ENCODE measurements at regions not wholly inside any gene's neighbourhood (a gene's known extent, or its start where the extent isn't known, plus 50 kb on each side); places are given as distances from the start of the nearest gene placed in this dataset.

DNA sequence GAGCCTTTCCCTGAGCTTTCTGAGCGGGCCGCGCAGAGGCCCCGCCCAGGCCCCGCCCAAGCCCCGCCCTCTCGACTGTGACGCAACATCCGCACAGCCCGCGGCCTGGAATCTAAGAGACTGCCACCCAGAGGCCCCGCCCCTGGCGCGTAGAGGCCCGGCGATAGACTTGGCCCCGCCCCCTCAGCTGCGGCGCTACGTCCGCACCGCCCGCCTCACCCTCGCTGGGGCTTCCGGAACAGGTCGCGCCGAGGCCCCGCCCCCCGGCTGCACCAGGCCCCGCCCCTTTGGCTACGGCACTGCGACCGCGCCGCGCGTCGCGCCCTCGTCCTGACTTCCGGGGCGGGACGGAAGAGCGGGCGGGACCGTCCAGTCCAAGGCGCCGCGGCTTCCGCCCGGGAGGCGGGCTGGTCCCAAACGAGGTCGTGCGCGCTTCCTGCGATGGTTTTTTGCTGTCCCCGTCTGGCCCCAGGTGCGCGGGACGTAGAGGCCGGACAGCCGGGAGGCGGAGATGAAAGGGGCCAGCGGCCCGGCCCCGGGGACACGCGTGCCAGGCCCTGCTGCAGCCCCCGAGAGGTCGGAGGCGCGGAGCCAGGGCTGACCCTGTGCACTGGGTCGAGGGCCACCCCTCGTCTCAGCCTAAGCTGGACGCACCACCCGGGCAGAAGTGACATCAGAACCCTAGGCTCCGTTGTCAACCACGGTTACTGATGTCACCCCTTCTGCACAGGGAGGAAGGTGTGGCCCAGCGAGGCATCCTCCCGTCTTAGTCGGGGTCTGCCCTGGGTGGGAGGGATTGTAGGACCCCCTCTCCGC, 59.0 kb upstream of the WNT7B start:
- TF ChIP-seq, protein P1, sequence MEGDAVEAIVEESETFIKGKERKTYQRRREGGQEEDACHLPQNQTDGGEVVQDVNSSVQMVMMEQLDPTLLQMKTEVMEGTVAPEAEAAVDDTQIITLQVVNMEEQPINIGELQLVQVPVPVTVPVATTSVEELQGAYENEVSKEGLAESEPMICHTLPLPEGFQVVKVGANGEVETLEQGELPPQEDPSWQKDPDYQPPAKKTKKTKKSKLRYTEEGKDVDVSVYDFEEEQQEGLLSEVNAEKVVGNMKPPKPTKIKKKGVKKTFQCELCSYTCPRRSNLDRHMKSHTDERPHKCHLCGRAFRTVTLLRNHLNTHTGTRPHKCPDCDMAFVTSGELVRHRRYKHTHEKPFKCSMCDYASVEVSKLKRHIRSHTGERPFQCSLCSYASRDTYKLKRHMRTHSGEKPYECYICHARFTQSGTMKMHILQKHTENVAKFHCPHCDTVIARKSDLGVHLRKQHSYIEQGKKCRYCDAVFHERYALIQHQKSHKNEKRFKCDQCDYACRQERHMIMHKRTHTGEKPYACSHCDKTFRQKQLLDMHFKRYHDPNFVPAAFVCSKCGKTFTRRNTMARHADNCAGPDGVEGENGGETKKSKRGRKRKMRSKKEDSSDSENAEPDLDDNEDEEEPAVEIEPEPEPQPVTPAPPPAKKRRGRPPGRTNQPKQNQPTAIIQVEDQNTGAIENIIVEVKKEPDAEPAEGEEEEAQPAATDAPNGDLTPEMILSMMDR (conservative IDR thresholded peaks at IDR 0.05) = no peak
- H3K4me3 Mint-ChIP-seq = peak overlapping the region; percentile 67
- Histone ChIP-seq H3K27ac (ENCODE audit: low read depth, low read length) (peak overlapping the region; percentile 66), H3K4me1 (ENCODE audit: control insufficient read depth, insufficient read depth, low read length) (peaks cover 3% of the 10 kb centered on the region), H3K9me3 (ENCODE audit: control insufficient read depth, low read length) (no peaks in the 10 kb centered on the region), H3K9ac (ENCODE audit: extremely low read depth, low read length, poor library complexity, severe bottlenecking) (peak overlapping the region; percentile 53), H3K36me3 (ENCODE audit: control insufficient read depth, insufficient read depth, low read length) (no peaks in the 10 kb centered on the region), H3K4me3 (ENCODE audit: low read length) (peak overlapping the region; percentile 96), H3K27me3 (ENCODE audit: control insufficient read depth, insufficient read depth, low read length, poor library complexity, severe bottlenecking) (no peaks in the 10 kb centered on the region)
- H3K36me3 Mint-ChIP-seq (ENCODE audit: low read depth) = no peaks in the 10 kb centered on the region
- WGBS, 2 experiments (ENCODE audit: insufficient coverage in 1 of 2, insufficient read length in 1 of 2) = 0 to 3% methylated on average over 10 to 84 of the region's 84 CpGs
- peaks cover 5% of the 10 kb centered on the region for H3K4me1 Mint-ChIP-seq
- H3K27ac Mint-ChIP-seq = peak overlapping the region; percentile 91
- DNase-seq = peak; percentile 100
- H3K27me3 Mint-ChIP-seq (ENCODE audit: insufficient read depth) = no peaks in the 10 kb centered on the region
- H3K9me3 Mint-ChIP-seq = no peaks in the 10 kb centered on the region

DNA sequence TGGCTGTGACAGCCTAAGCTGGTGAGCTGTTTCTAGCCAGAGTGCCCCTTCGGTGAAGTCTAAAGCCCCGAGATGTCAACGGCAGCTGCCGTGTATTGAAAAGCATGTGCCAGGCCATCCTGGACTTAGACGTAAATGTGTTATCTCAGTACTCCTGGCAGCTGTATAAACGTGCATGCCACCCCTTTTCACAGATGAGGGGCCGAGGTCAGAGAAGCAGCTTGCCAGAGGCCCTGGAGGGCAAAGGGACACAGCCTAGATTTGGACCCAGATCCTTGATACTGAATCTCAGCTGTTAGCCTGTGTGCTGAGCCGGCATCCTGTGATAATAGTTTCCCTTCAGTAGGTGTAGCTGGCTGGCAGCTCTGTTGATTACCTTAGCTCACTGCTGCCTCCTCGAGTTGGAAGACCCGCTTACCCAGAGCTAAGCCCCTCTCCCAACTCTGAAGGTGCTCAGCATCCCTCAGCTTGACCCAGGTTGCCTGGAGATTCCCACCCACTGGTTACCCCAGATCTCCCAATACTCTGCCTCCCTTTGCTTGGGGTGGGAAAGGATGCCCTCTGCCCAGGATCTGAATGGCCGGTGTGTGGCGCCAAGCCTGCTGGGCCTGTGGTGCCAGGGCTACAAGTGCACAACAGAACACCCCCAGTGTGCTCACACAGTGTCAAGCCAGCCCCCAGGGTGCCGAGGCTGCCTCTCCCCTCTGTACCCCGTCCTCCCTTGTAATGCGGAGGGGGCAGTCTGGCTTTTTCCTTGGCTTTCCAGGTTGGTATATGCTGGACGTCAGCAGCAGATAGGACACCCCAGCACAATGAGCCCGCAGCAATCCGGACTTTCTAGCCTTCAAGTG, 59.8 kb upstream of the WNT7B start:
- H3K9ac ChIP-seq (ENCODE audit: extremely low read depth, low read length, poor library complexity, severe bottlenecking) = peak overlapping the region; percentile 53
- H3K27me3 Mint-ChIP-seq (ENCODE audit: insufficient read depth) = no peaks in the 10 kb centered on the region
- peak overlapping the region; percentile 67 for H3K4me3 Mint-ChIP-seq
- peaks cover 5% of the 10 kb centered on the region for H3K4me1 Mint-ChIP-seq
- 45 to 50% methylated on average over 14 to 18 of the region's 18 CpGs for WGBS, 2 experiments (ENCODE audit: insufficient coverage in 1 of 2, insufficient read length in 1 of 2)
- no peaks in the 10 kb centered on the region for H3K27me3 ChIP-seq (ENCODE audit: control insufficient read depth, insufficient read depth, low read length, poor library complexity, severe bottlenecking)
- no peaks in the 10 kb centered on the region for H3K36me3 Mint-ChIP-seq (ENCODE audit: low read depth)
- H3K27ac ChIP-seq (ENCODE audit: low read depth, low read length) = peak overlapping the region; percentile 8
- H3K9me3 ChIP-seq (ENCODE audit: control insufficient read depth, low read length) = no peaks in the 10 kb centered on the region
- TF ChIP-seq, protein P1 (conservative IDR thresholded peaks at IDR 0.05) = peak; percentile 72
- DNase-seq = peak; percentile 85
- H3K27ac Mint-ChIP-seq = peak overlapping the region; percentile 26
- H3K4me1 ChIP-seq (ENCODE audit: control insufficient read depth, insufficient read depth, low read length) = peaks cover 3% of the 10 kb centered on the region
- H3K36me3 ChIP-seq (ENCODE audit: control insufficient read depth, insufficient read depth, low read length) = no peaks in the 10 kb centered on the region
- no peaks in the 10 kb centered on the region for H3K9me3 Mint-ChIP-seq
- peak overlapping the region; percentile 96 for H3K4me3 ChIP-seq (ENCODE audit: low read length)

DNA sequence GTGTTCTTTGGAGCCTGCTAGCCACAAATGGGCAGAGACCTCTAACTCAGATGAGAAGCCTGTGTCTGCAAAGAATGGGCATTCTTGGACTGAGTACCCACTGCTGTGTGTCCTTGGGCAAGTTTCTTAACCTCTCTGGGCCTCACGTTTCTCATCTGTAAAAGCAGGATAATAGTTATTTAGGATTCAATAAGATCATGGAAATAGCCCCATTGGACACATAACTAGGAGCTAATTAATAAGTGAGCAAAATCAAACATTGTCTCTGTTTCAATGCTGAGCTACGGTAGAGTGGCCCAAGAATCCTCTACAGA, 61.2 kb upstream of the WNT7B start:
- Histone ChIP-seq H3K4me1 (ENCODE audit: control insufficient read depth, insufficient read depth, low read length) (peaks cover 3% of the 10 kb centered on the region), H3K9me3 (ENCODE audit: control insufficient read depth, low read length) (no peaks in the 10 kb centered on the region), H3K36me3 (ENCODE audit: control insufficient read depth, insufficient read depth, low read length) (no peaks in the 10 kb centered on the region), H3K27me3 (ENCODE audit: control insufficient read depth, insufficient read depth, low read length, poor library complexity, severe bottlenecking) (no peaks in the 10 kb centered on the region), H3K4me3 (ENCODE audit: low read length) (no peak overlapping the region), H3K9ac (ENCODE audit: extremely low read depth, low read length, poor library complexity, severe bottlenecking) (no peak overlapping the region), H3K27ac (ENCODE audit: low read depth, low read length) (no peak overlapping the region)
- WGBS, 2 experiments (ENCODE audit: insufficient coverage in 1 of 2, insufficient read length in 1 of 2) = 80 to 100% methylated on average over 2 of the region's 2 CpGs
- H3K27ac Mint-ChIP-seq = no peak overlapping the region
- TF ChIP-seq, protein P1 (conservative IDR thresholded peaks at IDR 0.05) = no peak
- H3K4me3 Mint-ChIP-seq = no peak overlapping the region
- H3K4me1 Mint-ChIP-seq = peaks cover 5% of the 10 kb centered on the region
- H3K9me3 Mint-ChIP-seq = no peaks in the 10 kb centered on the region
- H3K27me3 Mint-ChIP-seq (ENCODE audit: insufficient read depth) = no peaks in the 10 kb centered on the region
- DNase-seq = no peak
- H3K36me3 Mint-ChIP-seq (ENCODE audit: low read depth) = no peaks in the 10 kb centered on the region

All from endodermal cell (in vitro differentiated cells).